ENCODE measurements at regions not wholly inside any gene's neighbourhood (a gene's known extent, or its start where the extent isn't known, plus 50 kb on each side); places are given as distances from the start of the nearest gene placed in this dataset.
A peak's percentile ranks its signal among the peaks of the same experiment; 100 is the strongest.

DNA sequence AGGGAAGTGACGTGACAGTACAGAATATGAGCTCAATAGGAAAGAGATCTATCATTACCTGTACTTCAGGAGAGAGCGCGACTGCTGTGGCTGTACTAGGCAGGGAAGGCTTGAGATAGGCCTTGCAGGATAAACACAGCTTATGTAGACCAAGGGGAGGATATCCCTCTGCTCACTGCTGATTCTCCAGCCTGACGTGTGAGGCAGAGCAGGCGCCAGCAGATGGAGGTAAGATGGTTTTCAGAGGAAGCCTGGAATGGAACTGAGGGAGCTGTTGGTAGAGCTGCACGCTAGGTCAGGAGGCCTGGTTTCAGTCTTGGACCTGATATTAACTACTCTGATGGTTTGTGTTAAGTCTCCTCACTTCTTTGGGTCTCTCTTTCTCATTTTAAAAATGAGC, 291.4 kb downstream of the YTHDC2 start:
- no peak for DNase-seq

DNA sequence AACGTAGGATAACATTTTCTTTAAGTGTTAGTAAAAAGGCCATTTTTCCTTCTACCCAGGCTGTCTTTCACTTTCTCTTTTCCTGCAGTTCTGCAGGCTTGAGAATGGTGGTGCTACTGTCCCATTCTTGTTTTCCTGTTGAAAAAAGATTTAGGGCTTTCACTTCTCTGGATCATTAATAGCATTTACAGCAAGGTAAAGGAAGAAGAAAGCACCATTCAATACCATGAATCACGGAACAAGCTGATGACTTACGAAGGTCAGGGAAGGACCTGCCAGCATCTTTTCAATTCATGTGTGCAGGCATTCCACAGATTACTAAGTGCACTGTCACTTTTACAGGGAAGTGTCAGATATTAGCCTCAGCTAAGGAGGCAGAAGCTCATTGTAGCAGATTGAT, 292.8 kb downstream of the YTHDC2 start:
- peak; percentile 64 for DNase-seq

DNA sequence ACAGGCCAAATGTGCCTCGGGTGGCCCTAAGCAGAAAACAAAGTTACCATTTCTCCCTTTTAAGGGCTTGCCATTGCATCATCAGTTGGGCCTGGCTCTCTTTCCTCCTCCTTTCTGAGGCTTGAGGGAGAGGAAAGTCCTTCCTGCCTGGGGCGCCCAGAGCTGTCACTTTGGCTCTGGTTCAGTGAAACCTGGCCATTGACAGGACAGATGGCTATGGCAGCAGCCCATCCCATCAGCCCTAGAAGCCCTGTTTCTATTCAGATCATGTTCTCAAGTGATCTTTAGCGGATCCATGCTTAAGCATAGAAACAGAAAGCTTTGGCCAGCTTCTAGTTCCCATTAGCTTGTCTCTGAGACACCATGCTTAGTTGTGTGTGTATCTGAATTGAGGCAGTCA, 293.4 kb downstream of the YTHDC2 start:
- peak; percentile 28 for DNase-seq

DNA sequence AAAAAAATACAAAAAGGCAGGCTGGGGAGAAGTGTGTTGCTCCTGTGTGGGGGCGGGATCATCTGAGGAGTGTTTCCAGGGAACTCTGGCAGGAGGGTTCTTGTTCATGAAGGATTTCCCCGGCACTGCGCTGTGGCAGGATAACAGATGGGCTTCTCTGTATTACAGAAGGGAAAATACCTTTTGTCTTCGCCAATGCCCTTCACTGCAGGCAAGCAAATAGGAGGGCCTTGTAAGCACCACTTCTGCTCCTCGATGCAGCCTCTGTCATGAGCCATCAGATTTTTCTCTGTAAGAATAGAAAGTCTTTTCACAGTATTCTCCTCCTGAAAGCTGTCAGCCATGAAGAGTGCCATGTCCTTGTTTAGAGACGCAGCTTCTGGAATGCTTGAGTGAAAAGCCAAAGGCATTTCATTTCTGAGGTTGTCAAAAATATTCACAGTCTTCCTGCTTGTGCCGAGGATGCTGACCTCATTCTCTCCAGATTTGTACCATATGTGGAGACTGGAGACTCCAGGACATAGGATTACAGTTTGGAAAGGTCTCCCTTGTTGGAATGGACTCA, 294.0 kb downstream of the YTHDC2 start:
- DNase-seq = peak; percentile 61

DNA sequence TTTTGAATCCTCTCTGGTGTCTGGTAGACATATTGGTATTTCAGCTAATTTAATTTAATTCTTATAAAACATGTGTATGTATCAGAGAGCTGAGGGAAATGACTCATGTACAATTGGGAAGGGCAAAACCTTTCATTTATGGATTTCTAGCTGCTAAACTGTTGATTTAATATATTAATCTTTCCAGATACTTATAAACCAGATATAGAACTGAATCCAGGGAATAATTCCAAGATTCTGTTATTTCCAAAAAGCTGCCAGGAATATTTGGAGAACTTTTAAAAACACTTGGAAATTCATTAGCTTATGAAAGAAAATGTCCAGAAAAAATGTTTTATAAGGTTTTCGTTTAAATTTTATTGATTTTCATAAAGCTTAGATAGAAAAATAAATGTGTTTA, 295.5 kb downstream of the YTHDC2 start:
- DNase-seq = no peak

DNA sequence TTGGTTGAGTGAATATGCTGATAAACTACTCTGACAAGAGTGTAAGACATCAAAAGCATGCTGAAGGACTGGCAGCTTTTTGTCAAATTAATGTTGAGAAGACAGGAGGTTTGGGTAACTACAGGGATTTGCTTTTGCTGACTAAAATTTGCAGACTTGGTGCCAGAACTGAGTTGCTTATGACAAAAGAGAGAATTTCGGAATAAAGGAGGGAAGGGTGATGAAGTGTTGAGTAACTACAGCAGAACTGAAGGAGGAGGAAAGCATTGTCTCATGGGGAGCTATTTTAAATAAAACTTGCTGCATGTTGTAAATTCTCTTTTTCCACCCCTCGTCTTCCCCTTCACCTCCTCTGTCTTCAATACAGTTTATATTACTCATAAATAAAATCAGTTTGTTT, 296.1 kb downstream of the YTHDC2 start:
- DNase-seq = no peak

DNA sequence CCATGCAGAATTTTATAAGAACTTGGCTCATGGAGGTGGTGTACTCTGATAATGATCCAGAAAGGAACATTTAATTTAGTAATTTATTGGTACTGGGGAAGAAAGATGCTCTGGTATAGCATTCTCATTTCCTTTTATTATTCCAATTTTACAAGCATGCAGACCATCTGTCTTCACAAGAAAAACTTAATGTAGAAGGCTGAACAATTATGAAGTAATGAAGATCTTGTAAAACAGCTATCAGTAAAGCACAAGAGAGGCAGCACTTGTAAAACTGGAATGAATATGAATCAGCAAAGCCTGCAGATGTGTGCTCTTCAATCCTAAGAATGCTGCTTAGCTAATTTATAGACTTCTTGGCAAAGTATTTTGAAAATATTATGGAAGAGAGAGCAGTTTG, 300.0 kb downstream of the YTHDC2 start:
- no peak for DNase-seq

DNA sequence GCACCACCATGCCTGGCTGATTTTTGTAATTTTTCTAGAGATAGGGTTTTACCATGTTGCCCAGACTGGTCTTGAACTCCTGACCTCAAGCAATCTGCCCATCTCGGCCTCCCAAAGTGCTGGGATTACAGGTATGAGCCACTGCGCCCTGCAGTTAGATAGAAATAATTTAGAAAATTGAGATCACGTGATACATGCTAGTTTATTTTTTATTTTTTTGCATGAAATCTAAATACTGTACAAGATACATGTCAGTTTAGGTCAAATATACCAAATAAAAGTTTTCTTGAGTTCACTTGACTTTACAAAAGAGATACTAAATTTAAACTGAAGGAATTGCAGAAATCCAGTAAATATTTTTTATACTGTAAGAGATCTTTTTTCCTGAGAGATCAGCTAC, 304.2 kb downstream of the YTHDC2 start:
- no peak for DNase-seq

DNA sequence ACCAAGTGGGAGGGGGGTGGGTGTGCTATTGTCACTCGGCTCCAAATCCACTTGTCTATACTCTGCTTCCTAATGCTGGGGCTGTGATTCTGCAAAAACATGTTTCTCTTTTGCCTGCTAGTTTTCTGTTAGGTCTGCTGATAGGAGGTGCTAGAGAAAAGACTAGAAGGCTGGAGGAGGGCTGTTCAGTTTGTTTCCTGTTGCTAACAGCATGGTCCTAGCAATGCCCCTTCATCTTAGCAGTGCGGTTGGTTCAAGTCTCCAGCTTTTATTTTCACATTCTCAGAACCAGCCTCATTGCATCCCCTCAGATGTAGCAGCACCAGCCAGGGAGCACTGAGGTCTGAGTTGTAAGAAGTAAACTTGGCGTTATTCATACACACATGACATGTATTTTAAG, 310.2 kb downstream of the YTHDC2 start:
- no peak for DNase-seq

DNA sequence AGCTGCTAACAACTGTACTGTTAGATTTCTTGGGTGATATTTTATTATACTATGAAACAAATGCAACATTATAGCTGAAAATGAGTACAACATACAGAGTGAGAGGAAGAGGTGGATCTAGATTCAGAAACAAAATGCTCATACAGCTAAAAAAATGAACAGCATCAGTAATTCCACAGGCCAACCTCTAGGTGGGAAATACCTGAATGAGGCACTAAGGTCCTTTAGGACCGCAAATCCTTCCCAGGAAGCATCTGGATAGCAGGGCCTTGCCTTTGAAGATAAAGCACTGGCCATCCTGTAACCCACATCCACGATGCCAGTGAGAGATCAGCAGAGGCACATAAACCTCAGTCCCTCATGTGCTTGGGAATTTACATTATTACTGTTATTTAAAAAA, 310.8 kb downstream of the YTHDC2 start:
- DNase-seq = no peak

DNA sequence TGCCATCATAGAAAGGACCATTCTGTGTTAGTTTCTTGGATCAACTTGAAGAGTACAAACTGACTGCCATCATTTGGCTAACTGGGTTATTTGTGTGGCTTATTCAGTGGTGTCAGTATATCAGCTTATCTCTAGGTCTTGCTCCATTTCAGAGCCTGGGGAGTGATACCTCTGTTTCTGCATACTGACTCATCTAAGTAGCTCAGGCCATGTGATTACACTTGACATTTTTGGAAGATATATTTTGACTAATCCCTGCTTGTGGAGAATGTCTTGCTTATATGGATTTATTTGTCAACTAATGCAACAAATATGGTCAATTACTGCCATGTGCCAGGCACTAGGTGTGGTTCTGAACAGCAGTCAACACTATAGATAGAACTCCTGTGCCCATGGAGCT, 311.7 kb downstream of the YTHDC2 start:
- no peak for DNase-seq

DNA sequence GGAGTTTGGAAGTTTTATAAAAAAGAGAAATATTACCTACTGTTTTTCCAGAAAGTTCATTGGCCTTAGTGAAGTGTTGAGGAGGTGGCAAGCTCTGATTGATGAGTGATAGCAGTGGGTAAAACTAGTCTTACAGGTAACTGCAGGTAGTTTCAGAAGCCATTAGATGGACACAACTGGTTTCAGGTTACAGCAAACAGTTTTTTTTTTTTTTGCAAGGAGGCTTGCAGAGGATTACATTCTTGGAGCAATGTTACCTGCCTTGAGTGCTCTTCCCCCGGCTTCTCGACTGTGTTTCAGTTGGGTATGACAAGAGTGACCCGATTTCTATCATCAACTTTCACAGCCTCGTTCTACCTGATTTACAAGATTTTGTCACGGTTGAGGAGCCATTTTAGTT, 333.4 kb downstream of the YTHDC2 start:
- no peak for DNase-seq

DNA sequence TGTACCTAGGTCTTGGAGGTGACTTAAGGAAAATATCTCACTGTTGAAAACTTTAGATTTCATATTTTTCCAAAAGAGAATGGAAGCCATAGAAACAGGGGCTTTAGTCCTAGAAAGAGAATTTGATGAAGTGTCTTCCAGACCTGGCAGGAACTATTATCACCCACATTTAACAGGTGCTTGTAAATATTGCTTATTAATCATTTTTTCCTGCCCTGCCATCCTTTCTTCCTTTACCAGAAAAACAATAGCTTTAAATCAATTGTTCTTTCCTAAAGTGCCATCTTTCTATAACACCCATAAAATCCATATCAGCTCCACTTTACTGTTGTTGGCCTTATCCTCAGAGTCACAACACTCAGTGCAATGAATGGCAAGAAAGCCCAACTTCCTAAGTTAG, 350.9 kb downstream of the YTHDC2 start:
- DNase-seq = no peak

DNA sequence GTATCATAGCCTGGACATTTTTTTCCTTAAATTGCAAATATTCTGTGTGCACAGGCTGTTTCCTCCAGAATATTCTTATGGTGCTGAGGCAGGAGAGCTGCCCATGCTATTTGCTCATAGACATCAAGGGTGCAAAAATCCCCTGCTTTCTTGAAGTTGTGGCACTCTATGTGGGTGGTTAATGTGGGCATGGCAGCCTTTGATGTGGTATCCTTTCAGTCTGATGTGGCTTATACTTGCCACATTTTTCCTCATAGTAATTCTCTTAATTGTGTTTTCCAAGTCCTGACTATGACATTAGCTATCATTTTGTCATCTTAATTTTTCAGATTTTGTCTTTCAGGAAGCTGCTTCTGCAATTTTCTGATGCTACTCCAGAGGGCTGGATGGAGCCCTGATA, 353.3 kb downstream of the YTHDC2 start:
- no peak for DNase-seq

DNA sequence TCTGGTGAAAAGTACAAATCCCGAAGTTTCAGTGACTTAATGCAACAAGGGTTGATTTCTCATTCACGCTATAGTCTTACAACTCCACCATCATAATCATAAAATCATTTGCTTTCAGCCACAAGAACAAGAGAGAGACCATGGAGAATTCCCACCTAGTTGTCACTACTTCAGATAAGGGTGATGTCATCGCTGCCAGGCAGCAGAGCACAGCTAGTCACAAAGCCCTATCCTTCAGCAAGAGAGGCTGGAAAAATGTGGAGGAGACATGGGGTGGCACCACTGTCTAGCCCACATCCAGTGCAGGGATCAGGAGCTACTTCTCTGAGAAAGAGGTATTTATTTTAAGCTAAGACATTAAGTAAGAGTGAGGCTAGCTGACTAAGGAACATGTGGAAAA, 356.1 kb downstream of the YTHDC2 start:
- DNase-seq = no peak

DNA sequence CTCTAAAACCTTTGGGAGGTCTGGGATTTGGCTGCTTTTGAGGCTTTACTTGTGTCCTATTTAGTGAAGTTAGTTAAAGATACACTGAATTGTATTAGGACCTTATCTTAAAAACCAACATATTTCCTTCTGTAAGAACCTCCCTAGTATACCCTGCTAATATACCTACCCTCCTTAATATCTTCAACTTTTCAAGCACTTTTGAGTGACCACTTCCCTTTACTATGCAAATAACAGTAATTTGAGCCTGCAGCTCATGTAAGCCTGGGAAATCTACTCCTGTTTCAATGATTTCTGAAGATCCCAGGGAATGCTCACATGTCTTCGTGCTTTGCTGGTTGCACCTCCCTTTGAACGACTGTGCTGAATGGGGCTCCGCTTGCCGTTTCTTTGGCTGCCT, 358.5 kb downstream of the YTHDC2 start:
- DNase-seq = no peak

DNA sequence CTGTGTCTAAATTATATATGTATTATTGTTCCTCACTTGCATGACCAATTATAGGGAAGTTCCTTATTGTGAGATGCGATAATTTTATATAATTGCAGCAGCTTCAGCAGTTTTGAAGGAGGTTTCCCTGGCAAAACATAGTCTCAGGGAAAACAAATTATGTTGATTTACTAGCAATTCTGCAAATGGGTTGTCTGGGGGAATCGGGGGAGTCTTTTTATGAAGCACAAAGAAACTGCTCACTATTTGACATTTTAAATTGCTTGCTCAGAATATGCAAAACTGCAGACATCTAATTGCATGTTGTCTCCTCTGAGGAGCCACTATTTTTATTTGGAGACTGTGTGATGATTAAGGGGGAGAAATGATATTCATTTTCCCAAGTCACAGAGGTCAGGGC, 361.6 kb downstream of the YTHDC2 start:
- DNase-seq = no peak

DNA sequence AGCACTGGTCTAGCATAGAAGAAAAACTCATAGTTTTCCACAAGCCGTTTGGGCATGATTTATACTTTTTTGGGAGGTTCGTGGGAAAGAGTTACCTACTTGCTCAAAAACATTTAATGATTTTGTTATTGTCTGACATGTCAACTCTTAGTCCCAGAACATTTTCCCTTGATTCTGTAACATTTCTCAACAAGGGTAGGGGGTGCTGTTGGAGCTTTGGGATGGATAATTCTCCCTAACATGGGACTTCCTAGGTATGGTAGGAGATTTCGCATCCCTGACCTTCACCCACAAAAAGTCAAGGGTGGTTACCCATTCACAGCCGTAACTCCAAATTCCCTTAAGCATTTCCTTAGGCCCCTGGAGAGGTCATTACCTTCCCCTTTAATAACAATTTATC, 378.0 kb downstream of the YTHDC2 start:
- DNase-seq = no peak

DNA sequence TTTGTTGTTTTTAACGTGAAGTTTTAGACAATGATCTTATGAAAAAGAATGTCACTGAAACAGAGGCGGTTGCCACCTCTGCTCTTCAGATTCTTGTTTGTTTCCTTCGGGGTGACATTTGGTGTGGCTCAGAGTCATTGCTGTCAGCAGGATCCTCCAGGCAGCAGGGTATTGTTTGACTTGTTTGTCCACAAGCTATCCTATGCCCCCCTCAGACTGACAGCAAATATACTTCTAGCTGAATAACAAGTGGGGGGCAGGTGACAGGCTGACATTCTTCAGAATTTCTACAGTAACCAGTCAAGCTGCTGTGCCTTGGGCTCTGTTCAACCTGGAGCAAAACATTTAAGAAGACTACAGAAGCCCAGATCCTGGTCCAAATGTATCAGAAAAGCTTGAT, 383.3 kb downstream of the YTHDC2 start:
- no peak for DNase-seq

DNA sequence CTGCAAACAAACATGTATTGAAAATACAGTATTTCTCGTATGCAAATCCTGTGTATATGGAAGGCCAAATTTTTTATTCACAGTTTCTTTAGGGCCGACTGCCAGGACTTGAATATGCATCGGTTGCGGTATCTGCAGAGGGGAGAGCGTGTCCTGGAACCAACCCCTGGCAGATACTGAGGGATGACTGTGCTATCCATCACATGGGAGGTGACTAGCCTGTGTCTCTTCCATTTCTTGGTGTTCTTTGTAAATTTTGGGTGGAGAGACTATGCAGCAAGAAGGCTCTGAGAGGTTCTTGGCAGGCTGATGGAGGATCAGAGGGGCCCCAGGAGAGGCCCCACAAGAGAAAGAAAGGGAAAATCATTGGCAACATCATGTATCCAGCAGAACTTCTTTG, 384.3 kb downstream of the YTHDC2 start:
- no peak for DNase-seq

DNA sequence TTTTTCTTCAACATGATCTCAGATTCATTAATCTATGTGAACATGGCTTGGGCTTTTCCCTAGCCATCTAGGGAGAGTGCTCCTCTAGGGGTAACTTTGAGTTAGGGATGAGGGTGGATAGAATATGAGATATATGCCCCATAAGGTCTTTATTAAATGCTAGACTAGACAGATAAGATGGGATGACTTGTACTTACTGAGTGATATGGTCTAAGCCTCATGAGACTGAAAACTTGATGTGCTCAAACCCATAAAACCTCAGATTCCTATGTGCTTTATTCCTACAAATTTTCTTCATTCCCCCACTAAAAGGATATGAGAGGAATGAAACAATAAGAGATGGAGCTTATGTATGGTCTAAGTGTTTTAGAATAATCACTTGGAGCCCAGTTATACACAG, 386.6 kb downstream of the YTHDC2 start:
- DNase-seq = no peak

DNA sequence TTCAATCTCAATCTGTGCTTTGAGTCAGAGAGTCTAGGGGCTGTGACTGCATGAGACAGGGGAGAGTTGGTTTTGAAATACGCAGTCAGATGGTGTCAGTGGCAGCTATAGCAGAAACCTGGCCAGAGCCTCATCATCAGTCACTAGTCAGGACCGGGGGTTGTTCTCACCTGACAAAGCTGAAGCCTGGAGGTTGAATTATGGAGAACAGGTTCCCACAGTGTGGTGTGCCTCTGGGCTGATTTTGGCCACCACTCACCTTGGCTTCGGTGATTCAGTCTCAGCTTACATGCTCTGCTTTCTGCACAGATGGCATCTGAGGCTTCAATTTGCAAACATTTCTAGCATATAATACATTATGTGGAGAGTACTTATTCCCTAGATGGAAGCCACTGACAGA, 387.3 kb downstream of the YTHDC2 start:
- no peak for DNase-seq

DNA sequence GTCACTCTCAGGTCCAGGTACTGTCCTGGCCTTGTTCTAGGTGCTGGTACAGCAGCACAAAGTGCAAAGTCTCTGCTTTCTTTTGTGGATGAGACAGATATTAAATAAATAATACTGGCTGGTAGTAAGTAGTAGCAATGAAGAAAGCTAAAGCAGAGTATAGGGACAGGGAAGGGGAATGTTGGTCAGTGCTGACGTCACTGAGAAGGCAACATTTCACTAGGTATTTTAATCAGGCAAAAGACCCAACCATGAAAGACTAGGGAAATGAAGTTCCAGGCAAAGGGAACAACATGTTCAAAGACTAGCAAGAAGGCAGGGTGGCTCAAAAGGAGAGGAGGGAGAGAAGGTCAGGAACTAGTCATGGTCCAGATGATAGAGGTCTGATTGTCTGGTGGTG, 388.2 kb downstream of the YTHDC2 start:
- DNase-seq = no peak

DNA sequence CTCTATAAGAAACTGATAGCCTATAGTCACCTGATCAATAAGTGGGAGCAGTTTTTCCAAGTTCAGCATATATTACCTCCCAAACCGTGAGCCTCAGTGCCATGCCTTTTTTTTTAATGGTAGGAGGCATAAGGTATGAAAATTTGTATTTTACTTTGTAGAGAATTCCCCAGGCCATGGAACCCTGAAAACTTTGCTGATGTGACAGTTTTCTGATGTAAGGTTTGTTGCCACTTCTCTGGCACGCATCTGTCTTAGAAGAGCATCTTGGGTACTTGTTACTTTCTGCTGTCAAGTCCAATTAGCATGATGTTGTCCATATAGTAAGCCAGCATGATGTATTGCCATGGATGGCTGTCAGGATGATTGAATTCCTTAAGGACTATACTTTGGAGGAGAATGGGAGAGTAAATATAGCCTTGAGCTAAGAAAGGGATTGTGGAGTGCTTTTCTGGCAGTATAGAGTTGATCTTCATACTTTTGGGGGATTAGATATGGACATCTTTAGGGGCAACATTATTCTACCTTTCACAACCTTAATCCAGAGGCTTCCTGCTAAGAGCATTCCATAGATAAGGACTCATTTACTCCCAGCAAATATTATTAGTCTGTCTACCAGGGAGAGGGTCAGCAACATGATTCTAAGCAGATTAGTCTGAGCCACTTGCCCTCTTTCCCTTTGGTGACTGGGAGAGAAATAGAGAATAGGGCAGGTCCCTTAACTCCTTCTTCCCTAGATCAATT, 389.6 kb downstream of the YTHDC2 start:
- DNase-seq = no peak

DNA sequence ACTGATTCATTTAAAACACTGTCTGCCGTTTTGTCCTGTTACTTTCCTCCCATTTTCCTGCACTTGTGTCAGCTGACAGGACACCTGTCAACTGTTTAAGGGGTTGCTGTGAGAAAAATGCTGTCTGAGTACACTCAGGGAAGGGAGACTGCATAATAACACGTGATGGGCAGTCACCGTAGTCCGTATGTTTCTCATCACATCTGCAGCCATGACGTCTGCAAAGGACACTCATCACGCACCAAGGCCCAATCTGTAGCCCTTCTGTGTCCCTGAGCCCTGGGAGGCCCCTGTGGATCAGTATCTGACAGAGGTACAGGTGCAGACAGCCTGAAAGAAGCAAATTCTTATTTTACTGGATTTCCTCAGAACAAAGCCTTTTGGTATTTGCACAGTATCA, 396.3 kb downstream of the YTHDC2 start:
- DNase-seq = no peak

Measured in EL (cell line).